ENCODE measurements at regions not wholly inside any gene's neighbourhood (a gene's known extent, or its start where the extent isn't known, plus 50 kb on each side); places are given as distances from the start of the nearest gene placed in this dataset.

DNA sequence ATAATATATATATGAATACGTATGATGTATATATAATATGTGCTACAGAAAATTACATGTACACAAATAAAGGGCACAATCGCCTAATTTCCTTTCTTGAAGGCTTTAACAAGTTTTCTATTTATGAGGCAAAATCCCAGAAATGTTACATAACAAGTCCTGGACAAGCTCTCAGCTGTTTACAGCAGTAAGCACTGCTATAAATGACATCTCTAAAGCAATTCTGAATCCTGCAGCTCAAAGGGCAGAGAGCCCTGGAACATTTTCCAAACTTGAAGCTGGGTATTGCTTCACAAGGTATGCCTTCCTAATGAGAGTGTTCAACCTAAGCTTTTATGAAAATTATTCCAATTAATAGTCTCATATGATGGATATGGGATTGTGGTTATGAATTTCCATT lies 222.3 kb upstream of the GCFC2 start:
- H3K4me1 ChIP-seq (ENCODE audit: insufficient read depth, low read length): no peaks in the 10 kb centered on the region
- DNase-seq: no peak
- no peak overlapping the region for H2AFZ ChIP-seq (ENCODE audit: low read length)
- H3K9me2 ChIP-seq (replicated peaks; ENCODE audit: low read length): no peaks in the 10 kb centered on the region
- H3F3A ChIP-seq (ENCODE audit: low read length, unreplicated experiment): no peaks in the 10 kb centered on the region
- no peak for ATAC-seq
- no peak overlapping the region for H3K27ac ChIP-seq (ENCODE audit: low read length)
- intact Hi-C loops (cut with micrococcal nuclease): no loop called here
- no peak overlapping the region for H3K4me3 ChIP-seq (ENCODE audit: low read length)
- no TSS peak for BruUV-seq (replicated peaks)
- no peaks in the 10 kb centered on the region for H3K79me2 ChIP-seq (ENCODE audit: low read length)
- POLR2A ChIA-PET (ENCODE audit: unreplicated experiment): no interaction called here
- no peak overlapping the region for H3K4me2 ChIP-seq (ENCODE audit: low read length)
- H3K9ac ChIP-seq (ENCODE audit: low read length): no peak overlapping the region
- TF ChIP-seq EZH2 (IDR thresholded peaks at IDR 0.05; ENCODE audit: low read length, unreplicated experiment) (no peak), EZH2phosphoT487 (IDR thresholded peaks at IDR 0.05; ENCODE audit: borderline replicate concordance, low read length) (no peak)
- TF ChIP-seq, protein P1, sequence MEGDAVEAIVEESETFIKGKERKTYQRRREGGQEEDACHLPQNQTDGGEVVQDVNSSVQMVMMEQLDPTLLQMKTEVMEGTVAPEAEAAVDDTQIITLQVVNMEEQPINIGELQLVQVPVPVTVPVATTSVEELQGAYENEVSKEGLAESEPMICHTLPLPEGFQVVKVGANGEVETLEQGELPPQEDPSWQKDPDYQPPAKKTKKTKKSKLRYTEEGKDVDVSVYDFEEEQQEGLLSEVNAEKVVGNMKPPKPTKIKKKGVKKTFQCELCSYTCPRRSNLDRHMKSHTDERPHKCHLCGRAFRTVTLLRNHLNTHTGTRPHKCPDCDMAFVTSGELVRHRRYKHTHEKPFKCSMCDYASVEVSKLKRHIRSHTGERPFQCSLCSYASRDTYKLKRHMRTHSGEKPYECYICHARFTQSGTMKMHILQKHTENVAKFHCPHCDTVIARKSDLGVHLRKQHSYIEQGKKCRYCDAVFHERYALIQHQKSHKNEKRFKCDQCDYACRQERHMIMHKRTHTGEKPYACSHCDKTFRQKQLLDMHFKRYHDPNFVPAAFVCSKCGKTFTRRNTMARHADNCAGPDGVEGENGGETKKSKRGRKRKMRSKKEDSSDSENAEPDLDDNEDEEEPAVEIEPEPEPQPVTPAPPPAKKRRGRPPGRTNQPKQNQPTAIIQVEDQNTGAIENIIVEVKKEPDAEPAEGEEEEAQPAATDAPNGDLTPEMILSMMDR (conservative IDR thresholded peaks at IDR 0.05; ENCODE audit: low read depth, low read length): no peak
- H3K36me3 ChIP-seq (ENCODE audit: low read depth, low read length): no peaks in the 10 kb centered on the region
- CTCF ChIA-PET: no interaction called here
- no peaks in the 10 kb centered on the region for H3K9me3 ChIP-seq (ENCODE audit: low read length)
- H4K20me1 ChIP-seq (ENCODE audit: low read length): no peaks in the 10 kb centered on the region
- peaks cover 18% of the 10 kb centered on the region for H3K27me3 ChIP-seq (ENCODE audit: low read length)

DNA sequence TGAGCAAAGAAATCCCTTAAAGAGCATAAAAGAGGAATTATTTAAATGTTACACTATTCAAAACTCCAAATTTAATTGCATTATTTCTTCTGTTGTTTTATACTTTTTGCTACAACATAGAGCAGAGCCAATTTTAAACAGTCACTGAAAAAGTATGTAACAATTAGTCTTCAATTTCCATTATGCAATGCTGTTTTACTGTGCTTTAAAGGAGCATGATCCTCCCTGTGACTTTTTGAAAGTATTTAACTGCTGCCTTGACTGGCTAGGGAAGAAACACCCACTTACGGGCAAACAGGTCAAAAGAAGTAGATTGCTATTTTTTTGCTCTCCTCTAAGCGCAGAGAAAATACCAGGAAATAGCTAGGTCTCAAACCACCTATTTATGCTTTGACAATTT lies 217.4 kb upstream of the GCFC2 start:
- Histone ChIP-seq H2AFZ (ENCODE audit: low read length) (no peak overlapping the region), H3K9me3 (ENCODE audit: low read length) (no peaks in the 10 kb centered on the region), H3K79me2 (ENCODE audit: low read length) (no peaks in the 10 kb centered on the region), H3K4me3 (ENCODE audit: low read length) (no peak overlapping the region), H3K4me2 (ENCODE audit: low read length) (no peak overlapping the region), H3K9me2 (replicated peaks; ENCODE audit: low read length) (no peaks in the 10 kb centered on the region), H3K9ac (ENCODE audit: low read length) (no peak overlapping the region), H4K20me1 (ENCODE audit: low read length) (no peaks in the 10 kb centered on the region), H3F3A (ENCODE audit: low read length, unreplicated experiment) (no peaks in the 10 kb centered on the region), H3K4me1 (ENCODE audit: insufficient read depth, low read length) (no peaks in the 10 kb centered on the region), H3K36me3 (ENCODE audit: low read depth, low read length) (no peaks in the 10 kb centered on the region), H3K27me3 (ENCODE audit: low read length) (no peaks in the 10 kb centered on the region), H3K27ac (ENCODE audit: low read length) (no peak overlapping the region)
- CTCF ChIA-PET: no interaction called here
- no TSS peak for BruUV-seq (replicated peaks)
- POLR2A ChIA-PET (ENCODE audit: unreplicated experiment): no interaction called here
- no peak for DNase-seq
- no peak for ATAC-seq
- intact Hi-C loops (cut with micrococcal nuclease): no loop called here
- TF ChIP-seq, protein P1 (conservative IDR thresholded peaks at IDR 0.05; ENCODE audit: low read depth, low read length): no peak
- TF ChIP-seq EZH2phosphoT487 (IDR thresholded peaks at IDR 0.05; ENCODE audit: borderline replicate concordance, low read length) (no peak), EZH2 (IDR thresholded peaks at IDR 0.05; ENCODE audit: low read length, unreplicated experiment) (no peak)

DNA sequence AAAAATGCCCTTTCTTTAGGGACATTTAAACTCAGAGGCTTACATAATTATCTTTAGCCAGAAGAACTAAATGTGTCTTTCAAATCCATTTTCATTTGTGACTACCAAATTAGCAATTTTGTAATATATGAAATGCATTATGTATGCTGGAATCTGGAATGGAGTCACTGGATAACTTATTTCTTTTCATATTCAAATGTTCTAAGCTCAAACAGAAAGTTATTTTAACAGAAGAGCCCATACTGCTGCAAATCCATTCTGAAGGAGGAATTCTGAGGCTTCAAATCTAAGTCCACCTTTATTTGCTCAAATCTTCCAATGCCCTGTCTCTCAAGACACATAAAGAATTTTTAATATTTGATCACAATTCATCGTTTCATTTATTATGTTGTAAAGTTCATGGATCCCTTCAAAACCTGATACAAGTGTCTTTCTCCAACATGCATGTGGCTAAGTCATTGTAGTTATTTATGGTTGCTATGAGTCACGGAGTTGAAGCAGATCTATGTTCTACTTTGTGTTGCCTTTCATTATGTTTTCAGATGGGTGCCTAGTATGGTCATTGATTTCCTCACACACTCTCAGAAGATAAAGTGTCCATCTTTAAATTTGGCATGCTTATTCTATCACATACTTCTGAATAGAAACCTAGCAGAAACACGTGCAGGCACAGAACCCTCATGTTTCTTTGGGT lies 214.8 kb upstream of the GCFC2 start:
- no peaks in the 10 kb centered on the region for H3K9me2 ChIP-seq (replicated peaks; ENCODE audit: low read length)
- H3K27ac ChIP-seq (ENCODE audit: low read length): no peak overlapping the region
- no peaks in the 10 kb centered on the region for H3K79me2 ChIP-seq (ENCODE audit: low read length)
- H3K9ac ChIP-seq (ENCODE audit: low read length): no peak overlapping the region
- intact Hi-C loops (cut with micrococcal nuclease): no loop called here
- H2AFZ ChIP-seq (ENCODE audit: low read length): no peak overlapping the region
- H3K27me3 ChIP-seq (ENCODE audit: low read length): peaks cover 14% of the 10 kb centered on the region
- ChIA-PET POLR2A (ENCODE audit: unreplicated experiment) (no interaction called here), CTCF (no interaction called here)
- H3K4me2 ChIP-seq (ENCODE audit: low read length): no peak overlapping the region
- DNase-seq (no peak), ATAC-seq (no peak)
- H3K36me3 ChIP-seq (ENCODE audit: low read depth, low read length): no peaks in the 10 kb centered on the region
- H3F3A ChIP-seq (ENCODE audit: low read length, unreplicated experiment): no peaks in the 10 kb centered on the region
- no TSS peak for BruUV-seq (replicated peaks)
- no peaks in the 10 kb centered on the region for H3K4me1 ChIP-seq (ENCODE audit: insufficient read depth, low read length)
- H3K4me3 ChIP-seq (ENCODE audit: low read length): no peak overlapping the region
- H4K20me1 ChIP-seq (ENCODE audit: low read length): no peaks in the 10 kb centered on the region
- TF ChIP-seq, protein P1 (conservative IDR thresholded peaks at IDR 0.05; ENCODE audit: low read depth, low read length): no peak
- no peak for TF ChIP-seq EZH2 (IDR thresholded peaks at IDR 0.05; ENCODE audit: low read length, unreplicated experiment)
- TF ChIP-seq EZH2phosphoT487 (IDR thresholded peaks at IDR 0.05; ENCODE audit: borderline replicate concordance, low read length): no peak
- no peaks in the 10 kb centered on the region for H3K9me3 ChIP-seq (ENCODE audit: low read length)
